Kidney epithelial cell (primary cell): ENCODE measurements at regions not wholly inside any gene's neighbourhood (a gene's known extent, or its start where the extent isn't known, plus 50 kb on each side); places are given as distances from the start of the nearest gene placed in this dataset.

ENCODE experiments used
- DNase-seq: peaks from one replicate; pipeline ENCODE4 v3.0.0-alpha.2; 2010; ENCODE audit warnings: low read depth
- H3K27me3 ChIP-seq: 2 replicates; pipeline ENCODE4 v1.6.0; 2011; ENCODE audit warnings: low read length; ENCODE audit not compliant: control insufficient read depth, insufficient read depth
- H3K36me3 ChIP-seq: 2 replicates; pipeline ENCODE4 v1.5.1; 2011; ENCODE audit warnings: low read length; ENCODE audit not compliant: control insufficient read depth, insufficient read depth
- H3K4me3 ChIP-seq: 2 replicates; pipeline ENCODE4 v1.5.1; 2011; ENCODE audit warnings: low read depth, mild to moderate bottlenecking, control low read depth, low read length
- CTCF ChIP-seq: IDR thresholded peaks from 2 replicates; pipeline ENCODE4 v1.5.1; 2011; ENCODE audit warnings: mild to moderate bottlenecking, moderate library complexity, low read length, control low read depth, inconsistent platforms; ENCODE audit not compliant: insufficient read depth, poor library complexity, severe bottlenecking

GRCh38 chr2:129929321-129930290 lies 49.9 kb upstream of the RAB6C start:
- Histone ChIP-seq H3K36me3 (no peaks in the 10 kb centered on the region), H3K27me3 (peaks cover 2% of the 10 kb centered on the region), H3K4me3 (no peak overlapping the region)
- no peak for DNase-seq
- no peak for TF ChIP-seq CTCF
